GM23338 (cell line): ENCODE measurements at regions not wholly inside any gene's neighbourhood (a gene's known extent, or its start where the extent isn't known, plus 50 kb on each side); places are given as distances from the start of the nearest gene placed in this dataset.

Source experiments
- ATAC-seq: fragments of 200-7000 bp; cut with Tn5 transposase; 3 replicates; pipeline ENCODE4 v1.9.1; 2020
- DNase-seq: peaks from one replicate; pipeline ENCODE4 v3.0.0-alpha.2; 2015; ENCODE audit warnings: low spot score
- H2AFZ ChIP-seq: fragments of 200-600 bp; sonication (generic); 2 replicates; pipeline ENCODE4 v1.8.0; 2016; ENCODE audit warnings: antibody characterized with exemption, mild to moderate bottlenecking, moderate library complexity
- H3F3A ChIP-seq: fragments of 200-600 bp; sonication (generic); replicated peaks from 2 replicates; pipeline ENCODE4 v1.8.0; 2017; ENCODE audit warnings: antibody characterized with exemption, mixed run types, low read depth
- H3K27ac ChIP-seq: fragments of 200-600 bp; sonication (generic); 2 replicates; pipeline ENCODE4 v1.6.1; 2016; ENCODE audit warnings: low read depth
- H3K27me3 ChIP-seq: fragments of 200-600 bp; sonication (generic); 2 replicates; pipeline ENCODE4 v1.8.0; 2016; ENCODE audit warnings: mild to moderate bottlenecking, mixed run types, moderate library complexity; ENCODE audit not compliant: insufficient read depth
- H3K36me3 ChIP-seq: fragments of 200-600 bp; sonication (generic); 2 replicates; pipeline ENCODE4 v1.8.0; 2016; ENCODE audit warnings: mild to moderate bottlenecking; ENCODE audit not compliant: insufficient read depth
- H3K4me1 ChIP-seq: fragments of 200-600 bp; sonication (generic); 2 replicates; pipeline ENCODE4 v1.8.0; 2016; ENCODE audit warnings: mild to moderate bottlenecking, moderate library complexity; ENCODE audit not compliant: insufficient read depth
- H3K4me2 ChIP-seq: fragments of 200-600 bp; sonication (generic); 2 replicates; pipeline ENCODE4 v1.7.1; 2017; ENCODE audit warnings: mixed run types
- H3K4me3 ChIP-seq: fragments of 200-600 bp; sonication (generic); 2 replicates; pipeline ENCODE4 v1.6.1; 2016; ENCODE audit warnings: mixed run types
- H3K79me2 ChIP-seq: fragments of 200-600 bp; sonication (generic); replicated peaks from 2 replicates; pipeline ENCODE4 v1.8.0; 2017; ENCODE audit warnings: mild to moderate bottlenecking; ENCODE audit not compliant: insufficient read depth
- H3K9me2 ChIP-seq: fragments of 200-600 bp; sonication (generic); 2 replicates; pipeline ENCODE4 v1.8.0; 2017; ENCODE audit not compliant: insufficient read depth
- H4K20me1 ChIP-seq: fragments of 200-600 bp; sonication (generic); replicated peaks from 2 replicates; pipeline ENCODE4 v1.8.0; 2017; ENCODE audit warnings: mild to moderate bottlenecking; ENCODE audit not compliant: insufficient read depth
- H3K27ac Mint-ChIP-seq: 2 replicates; pipeline ENCODE4 v1.8.0; 2020; ENCODE audit warnings: inconsistent platforms, mild to moderate bottlenecking, moderate library complexity, mixed read lengths
- H3K27me3 Mint-ChIP-seq: 3 replicates; pipeline ENCODE4 v1.8.0; 2022; ENCODE audit warnings: low read depth, mild to moderate bottlenecking, moderate library complexity, mixed read lengths, inconsistent platforms; ENCODE audit not compliant: insufficient read depth, poor library complexity
- H3K36me3 Mint-ChIP-seq: 3 replicates; pipeline ENCODE4 v1.8.0; 2021; ENCODE audit warnings: low read depth, mild to moderate bottlenecking, inconsistent platforms, moderate library complexity, mixed read lengths
- H3K4me1 Mint-ChIP-seq: 3 replicates; pipeline ENCODE4 v1.8.0; 2020; ENCODE audit warnings: mild to moderate bottlenecking, inconsistent platforms, mixed read lengths
- H3K4me3 Mint-ChIP-seq: 3 replicates; pipeline ENCODE4 v1.8.0; 2021; ENCODE audit warnings: moderate library complexity, mild to moderate bottlenecking, inconsistent platforms, mixed read lengths
- H3K9me3 Mint-ChIP-seq: 3 replicates; pipeline ENCODE4 v1.8.0; 2020; ENCODE audit warnings: moderate library complexity, mild to moderate bottlenecking, inconsistent platforms, mixed read lengths
- CREB1 ChIP-seq: fragments of 250-450 bp; sonication (Bioruptor Pico); IDR thresholded peaks from 2 replicates; pipeline ENCODE4 v1.5.0; 2020; ENCODE audit warnings: low read depth, mild to moderate bottlenecking, moderate library complexity
- CTCF ChIP-seq, 2 experiments: fragments of 200-600 bp in 1 of 2; sonication (generic) in 1 of 2; conservative IDR thresholded peaks; 2 replicates each; pipeline versions ENCODE4 v1.5.1 to v1.6.1; 2016 to 2017; ENCODE audit warnings: antibody characterized with exemption in 2 of 2, low read depth in 2 of 2, mild to moderate bottlenecking in 2 of 2, moderate library complexity in 1 of 2
- ETS1 ChIP-seq: IDR thresholded peaks from 2 replicates; pipeline ENCODE4 v1.6.1; 2016; ENCODE audit warnings: antibody characterized with exemption
- EZH2 ChIP-seq: fragments of 200-600 bp; sonication (generic); IDR thresholded peaks from one replicate; pipeline ENCODE4 v1.8.0; 2017; ENCODE audit warnings: antibody characterized with exemption, mild to moderate bottlenecking, low read depth; ENCODE audit not compliant: unreplicated experiment
- EZH2phosphoT487 ChIP-seq: fragments of 200-600 bp; sonication (generic); IDR thresholded peaks from one replicate; pipeline ENCODE4 v1.8.1; 2018; ENCODE audit warnings: antibody characterized with exemption; ENCODE audit not compliant: unreplicated experiment
- JUNB ChIP-seq: IDR thresholded peaks from one replicate; pipeline ENCODE4 v1.6.1; 2016; ENCODE audit warnings: antibody characterized with exemption; ENCODE audit not compliant: unreplicated experiment
- NANOG ChIP-seq: IDR thresholded peaks from 2 replicates; pipeline ENCODE4 v1.6.1; 2016; ENCODE audit warnings: antibody characterized with exemption, borderline replicate concordance
- POLR2AphosphoS5 ChIP-seq: IDR thresholded peaks from 2 replicates; pipeline ENCODE4 v1.6.1; 2016; ENCODE audit warnings: antibody characterized with exemption, low read depth
- REST ChIP-seq: IDR thresholded peaks from one replicate; pipeline ENCODE4 v1.6.1; 2018; ENCODE audit warnings: antibody characterized with exemption; ENCODE audit not compliant: unreplicated experiment
- STAT1 ChIP-seq: IDR thresholded peaks from one replicate; pipeline ENCODE4 v1.6.1; 2016; ENCODE audit warnings: antibody characterized with exemption; ENCODE audit not compliant: unreplicated experiment
- ZNF114 ChIP-seq: fragments of 250-450 bp; sonication (Bioruptor Pico); IDR thresholded peaks from 2 replicates; pipeline ENCODE4 v1.5.0; 2020; ENCODE audit warnings: mild to moderate bottlenecking, moderate library complexity
- ZNF331 ChIP-seq: fragments of 250-450 bp; sonication (Bioruptor Pico); IDR thresholded peaks from 2 replicates; pipeline ENCODE4 v1.5.0; 2020; ENCODE audit warnings: low read depth, mild to moderate bottlenecking, moderate library complexity

GRCh38 chr1:21383785-21384401 is 56.0 kb upstream of the NBPF3 start:
- no peaks in the 10 kb centered on the region for H3K27me3 ChIP-seq
- H3K36me3 Mint-ChIP-seq: peaks cover 4% of the 10 kb centered on the region
- H3K27me3 Mint-ChIP-seq: peaks cover 13% of the 10 kb centered on the region
- H3K4me2 ChIP-seq: 0 out of 2 replicates have a peak overlapping the region, but pooled peaks have one; percentile 34
- H3K9me3 Mint-ChIP-seq: peaks cover 9% of the 10 kb centered on the region
- peaks cover 21% of the 10 kb centered on the region for H3K4me1 Mint-ChIP-seq
- ATAC-seq (no peak; the same call in 2 of the 3 replicates), DNase-seq (no peak)
- H4K20me1 ChIP-seq: no peaks in the 10 kb centered on the region
- H3F3A ChIP-seq: no peaks in the 10 kb centered on the region
- TF ChIP-seq NANOG: no peak
- no peak for TF ChIP-seq EZH2
- peak; percentile 31 to 34; a peak in 2 of 4 replicates for TF ChIP-seq CTCF (conservative IDR thresholded peaks at IDR 0.05; ENCODE audit: low read depth in 2 of 2)
- no peak for TF ChIP-seq CREB1 (CRISPR knock-in tag)
- no peak for TF ChIP-seq EZH2phosphoT487
- TF ChIP-seq JUNB: no peak
- H3K4me3 ChIP-seq: no peak overlapping the region
- no peak overlapping the region for H3K4me3 Mint-ChIP-seq
- H3K27ac ChIP-seq: no peak overlapping the region
- H3K4me1 ChIP-seq: peaks cover 21% of the 10 kb centered on the region
- H3K9me2 ChIP-seq: no peaks in the 10 kb centered on the region
- H3K79me2 ChIP-seq: no peaks in the 10 kb centered on the region
- H2AFZ ChIP-seq: peak overlapping the region; percentile 80; the same call in 1 of the 2 replicates
- H3K27ac Mint-ChIP-seq: no peak overlapping the region
- H3K36me3 ChIP-seq: no peaks in the 10 kb centered on the region

DNA sequence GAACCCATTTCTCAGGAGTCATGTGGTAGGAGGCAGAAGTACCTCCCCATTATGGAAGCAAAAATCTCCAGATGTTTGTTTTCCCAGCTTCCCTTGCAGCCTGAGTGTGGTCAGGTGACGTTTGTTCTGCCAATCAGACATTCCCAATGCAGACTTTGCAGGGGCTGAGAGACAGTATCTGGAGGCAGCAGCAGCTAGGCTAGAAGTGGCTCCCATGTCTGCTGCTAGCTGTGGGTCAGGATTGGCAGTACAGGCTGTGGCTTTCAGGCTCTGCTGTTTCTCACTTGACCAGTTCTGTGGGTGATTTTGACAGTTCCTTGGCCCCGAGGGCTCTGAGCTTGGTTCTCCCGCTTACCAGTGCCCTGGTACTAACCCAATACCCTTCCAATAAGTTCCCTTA is 58.6 kb upstream of the NBPF3 start:
- Histone ChIP-seq H2AFZ (peak overlapping the region; percentile 38; the same call in 1 of the 2 replicates), H3K27me3 (no peaks in the 10 kb centered on the region), H3K36me3 (no peaks in the 10 kb centered on the region), H3K79me2 (no peaks in the 10 kb centered on the region), H3K4me1 (peaks cover 21% of the 10 kb centered on the region), H3K4me3 (no peak overlapping the region), H3K4me2 (no peak overlapping the region), H4K20me1 (no peaks in the 10 kb centered on the region), H3K9me2 (no peaks in the 10 kb centered on the region), H3F3A (no peaks in the 10 kb centered on the region), H3K27ac (no peak overlapping the region)
- Mint-ChIP-seq H3K4me3 (no peak overlapping the region), H3K27me3 (peaks cover 12% of the 10 kb centered on the region), H3K9me3 (peaks cover 5% of the 10 kb centered on the region), H3K4me1 (peaks cover 21% of the 10 kb centered on the region), H3K27ac (no peak overlapping the region), H3K36me3 (peaks cover 2% of the 10 kb centered on the region)
- ATAC-seq (no peak), DNase-seq (no peak)
- TF ChIP-seq CTCF (conservative IDR thresholded peaks at IDR 0.05; ENCODE audit: low read depth in 2 of 2) (no peak), ZNF331 (CRISPR knock-in tag) (no peak), ZNF114 (no peak), EZH2 (no peak), POLR2AphosphoS5 (no peak), STAT1 (no peak), ETS1 (no peak), REST (no peak), NANOG (no peak), CREB1 (CRISPR knock-in tag) (no peak), EZH2phosphoT487 (no peak), JUNB (no peak)
